Esophagus muscularis mucosa (tissue), 4 donors: ENCODE measurements at regions not wholly inside any gene's neighbourhood (a gene's known extent, or its start where the extent isn't known, plus 50 kb on each side); places are given as distances from the start of the nearest gene placed in this dataset.
A peak's percentile ranks its signal among the peaks of the same experiment; 100 is the strongest.

Experiments used
- DNase-seq: peaks from one replicate; pipeline ENCODE4 v3.0.0-alpha.2; 2017; ENCODE audit errors: extremely low spot score
- H3K27ac ChIP-seq, 4 donors: fragments of 200-600 bp; sonication (generic); replicated peaks in 1 of 4; 1 replicate in 3 of 4; 2 replicates in 1 of 4; pipeline ENCODE4 v1.5.1; 2016 to 2019; ENCODE audit warnings: mild to moderate bottlenecking in 1 of 4
- H3K27me3 ChIP-seq, 4 donors: fragments of 200-600 bp; sonication (generic); one replicate each; pipeline versions ENCODE4 v1.5.1 to v1.6.0; 2016 to 2019
- H3K36me3 ChIP-seq, 4 donors: fragments of 200-600 bp; sonication (generic); one replicate each; pipeline ENCODE4 v1.5.1; 2016 to 2019
- H3K4me1 ChIP-seq, 4 donors: fragments of 200-600 bp; sonication (generic); one replicate each; pipeline ENCODE4 v1.5.1; 2016 to 2019
- H3K4me3 ChIP-seq, 4 donors: fragments of 200-600 bp; sonication (generic); 1 replicate in 2 of 4; 2 replicates in 2 of 4; pipeline ENCODE4 v1.5.1; 2016 to 2019; ENCODE audit warnings: mild to moderate bottlenecking in 4 of 4, moderate library complexity in 1 of 4
- H3K9me3 ChIP-seq, 4 donors: fragments of 200-600 bp; sonication (generic); 1 replicate in 3 of 4; 2 replicates in 1 of 4; pipeline ENCODE4 v1.5.1; 2016 to 2019
- EP300 ChIP-seq: sonication (generic); formaldehyde crosslinking; IDR thresholded peaks from one replicate; pipeline ENCODE4 v1.6.1; 2017; ENCODE audit warnings: antibody characterized with exemption
- POLR2A ChIP-seq: fragments of 450-650 bp; IDR thresholded peaks from one replicate; pipeline ENCODE4 v1.6.1; 2017; ENCODE audit warnings: antibody characterized with exemption, moderate library complexity, mild to moderate bottlenecking, low read depth
- POLR2AphosphoS5 ChIP-seq, 2 donors: sonication (generic); formaldehyde crosslinking; IDR thresholded peaks; one replicate each; pipeline ENCODE4 v1.6.1; 2017; ENCODE audit warnings: antibody characterized with exemption in 2 of 2
- WGBS: methylation state at CpG from one replicate; pipeline ENCODE4 v1.1.5; 2018; 5-methylcytosine and 5-hydroxymethylcytosine counted together
- intact Hi-C: fragments of 100-400 bp; cut with DNase I; formaldehyde crosslinking; loops from one replicate; pipeline ENCODE4 v1.15.1; 2023
- TF ChIP-seq, protein P1 (sequence below), 3 experiments: fragments of 200-600 bp in 2 of 3; fragments of 450-650 bp in 1 of 3; sonication (generic) in 2 of 3; IDR thresholded peaks; one replicate each; pipeline ENCODE4 v1.5.1; 2017 to 2019; ENCODE audit warnings: antibody characterized with exemption in 3 of 3, mild to moderate bottlenecking in 2 of 3, moderate library complexity in 1 of 3

- Histone ChIP-seq H3K27ac (peak overlapping the region; percentile 79 to 88 (median 84)), H3K9me3 (no peaks in the 10 kb centered on the region), H3K4me1 (peaks cover 12 to 61% (median 59%) of the 10 kb centered on the region in 4 donors), H3K36me3 (no peaks in the 10 kb centered on the region), H3K27me3 (no peaks in the 10 kb centered on the region), H3K4me3 (peak overlapping the region in 3 of 4 donors; percentile 13 to 29 (median 15))
- TF ChIP-seq EP300 (peak; percentile 56), POLR2A (no peak), POLR2AphosphoS5 (IDR thresholded peaks at IDR 0.05) (peak; percentile 30 to 49)
- DNase-seq: no peak
- 26% methylated on average over 2 of the region's 2 CpGs for WGBS
- intact Hi-C loops: no loop called here
These were observed 50.8 kb upstream of the GAB1 start for GRCh38 chr4:143285696-143286437.

DNA sequence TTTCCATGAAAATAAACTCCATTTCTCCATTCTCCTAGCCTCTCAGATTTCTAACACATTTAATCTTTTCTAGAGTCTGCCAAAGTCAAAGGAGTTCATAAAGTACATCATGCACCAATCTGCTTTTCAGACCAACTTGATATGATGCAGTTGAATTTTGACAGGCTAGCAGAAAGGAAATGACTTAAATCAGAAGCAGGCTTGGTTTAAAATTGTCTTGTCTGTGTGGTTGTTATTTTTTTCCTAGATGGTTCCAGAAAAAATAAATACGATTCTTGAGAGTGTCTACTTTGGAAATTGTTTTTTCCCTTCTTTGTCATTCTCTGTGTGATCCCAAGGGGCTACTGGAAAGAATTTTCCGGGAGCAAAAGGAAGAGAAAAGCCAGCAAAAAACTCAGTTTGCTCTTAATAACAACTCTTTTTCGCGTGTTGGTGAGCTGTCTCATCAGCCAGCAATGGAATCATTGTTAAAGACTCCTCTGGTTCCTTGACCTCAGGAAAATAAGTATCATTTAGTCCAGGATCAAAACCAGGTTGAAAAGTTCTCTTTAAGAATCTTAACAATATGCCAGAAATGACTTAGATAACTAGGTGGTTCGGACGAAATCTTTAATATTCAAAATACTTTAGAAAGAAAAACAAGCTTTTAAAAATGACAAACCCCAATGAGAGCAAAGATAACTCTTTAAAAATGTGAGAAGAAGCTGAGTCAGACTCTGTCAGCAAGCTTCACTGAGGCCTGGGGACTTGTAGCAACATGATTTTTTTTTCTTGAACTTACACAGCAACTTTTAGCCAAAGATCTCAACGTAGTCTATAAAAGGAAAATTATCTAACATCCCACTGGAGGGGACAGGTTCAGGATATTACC lies 49.7 kb upstream of the GAB1 start:
- Histone ChIP-seq H3K4me1 (peaks cover 10 to 68% (median 66%) of the 10 kb centered on the region in 4 donors), H3K27me3 (no peaks in the 10 kb centered on the region), H3K4me3 (peak overlapping the region in 3 of 4 donors; percentile 13 to 29 (median 15)), H3K27ac (peak overlapping the region; percentile 79 to 88 (median 84)), H3K36me3 (no peaks in the 10 kb centered on the region), H3K9me3 (no peaks in the 10 kb centered on the region)
- WGBS: 23% methylated on average over 7 of the region's 7 CpGs
- TF ChIP-seq, protein P1, sequence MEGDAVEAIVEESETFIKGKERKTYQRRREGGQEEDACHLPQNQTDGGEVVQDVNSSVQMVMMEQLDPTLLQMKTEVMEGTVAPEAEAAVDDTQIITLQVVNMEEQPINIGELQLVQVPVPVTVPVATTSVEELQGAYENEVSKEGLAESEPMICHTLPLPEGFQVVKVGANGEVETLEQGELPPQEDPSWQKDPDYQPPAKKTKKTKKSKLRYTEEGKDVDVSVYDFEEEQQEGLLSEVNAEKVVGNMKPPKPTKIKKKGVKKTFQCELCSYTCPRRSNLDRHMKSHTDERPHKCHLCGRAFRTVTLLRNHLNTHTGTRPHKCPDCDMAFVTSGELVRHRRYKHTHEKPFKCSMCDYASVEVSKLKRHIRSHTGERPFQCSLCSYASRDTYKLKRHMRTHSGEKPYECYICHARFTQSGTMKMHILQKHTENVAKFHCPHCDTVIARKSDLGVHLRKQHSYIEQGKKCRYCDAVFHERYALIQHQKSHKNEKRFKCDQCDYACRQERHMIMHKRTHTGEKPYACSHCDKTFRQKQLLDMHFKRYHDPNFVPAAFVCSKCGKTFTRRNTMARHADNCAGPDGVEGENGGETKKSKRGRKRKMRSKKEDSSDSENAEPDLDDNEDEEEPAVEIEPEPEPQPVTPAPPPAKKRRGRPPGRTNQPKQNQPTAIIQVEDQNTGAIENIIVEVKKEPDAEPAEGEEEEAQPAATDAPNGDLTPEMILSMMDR (IDR thresholded peaks at IDR 0.05): no peak
- TF ChIP-seq POLR2AphosphoS5 (IDR thresholded peaks at IDR 0.05) (no peak), EP300 (no peak), POLR2A (no peak)
- no peak for DNase-seq
- intact Hi-C loops: no loop called here
